TTC549 (cell line): ENCODE measurements at regions not wholly inside any gene's neighbourhood (a gene's known extent, or its start where the extent isn't known, plus 50 kb on each side); places are given as distances from the start of the nearest gene placed in this dataset.

Experiments used
- FAIRE-seq: peaks from 2 replicates; lab custom pipeline; 2012; peaks lifted over from hg19 to GRCh38; lab: Jason Lieb, UNC

GRCh38 chr9:78808048-78808447, 511.1 kb downstream of the PSAT1 start:
- FAIRE-seq: no peak

- FAIRE-seq: no peak
These were observed 514.8 kb downstream of the PSAT1 start for GRCh38 chr9:78811622-78812276.

- FAIRE-seq: no peak
These were observed 515.7 kb downstream of the PSAT1 start for GRCh38 chr9:78812665-78813064.

- no peak for FAIRE-seq
These were observed 516.8 kb downstream of the PSAT1 start for GRCh38 chr9:78813602-78814180.

GRCh38 chr9:78821126-78821822, 524.3 kb downstream of the PSAT1 start:
- FAIRE-seq: no peak

GRCh38 chr9:78826527-78826926, 529.6 kb downstream of the PSAT1 start:
- FAIRE-seq: no peak

- FAIRE-seq: no peak
These were observed 531.6 kb downstream of the PSAT1 start for GRCh38 chr9:78828521-78828920.

GRCh38 chr9:78830301-78830700, 533.4 kb downstream of the PSAT1 start:
- no peak for FAIRE-seq

GRCh38 chr9:78831726-78832125, 534.8 kb downstream of the PSAT1 start:
- no peak for FAIRE-seq

- no peak for FAIRE-seq
These were observed 539.1 kb downstream of the PSAT1 start for GRCh38 chr9:78835928-78836450.

GRCh38 chr9:78839252-78839651, 542.3 kb downstream of the PSAT1 start:
- no peak for FAIRE-seq

GRCh38 chr9:78848061-78848460, 551.1 kb downstream of the PSAT1 start:
- no peak for FAIRE-seq

- FAIRE-seq: no peak
These were observed 559.2 kb downstream of the PSAT1 start for GRCh38 chr9:78856144-78856543.

GRCh38 chr9:78856781-78857180, 559.9 kb downstream of the PSAT1 start:
- no peak for FAIRE-seq

GRCh38 chr9:78857373-78858225, 560.7 kb downstream of the PSAT1 start:
- no peak for FAIRE-seq

GRCh38 chr9:78858266-78858665, 561.3 kb downstream of the PSAT1 start:
- FAIRE-seq: no peak

GRCh38 chr9:78860801-78861475, 564.0 kb downstream of the PSAT1 start:
- no peak for FAIRE-seq

- no peak for FAIRE-seq
These were observed 566.6 kb downstream of the PSAT1 start for GRCh38 chr9:78863531-78863930.

GRCh38 chr9:78865737-78866136, 568.8 kb downstream of the PSAT1 start:
- FAIRE-seq: no peak

- no peak for FAIRE-seq
These were observed 569.5 kb downstream of the PSAT1 start for GRCh38 chr9:78866207-78867132.

- FAIRE-seq: no peak
These were observed 574.1 kb downstream of the PSAT1 start for GRCh38 chr9:78871086-78871451.
